ENCODE measurements at regions not wholly inside any gene's neighbourhood (a gene's known extent, or its start where the extent isn't known, plus 50 kb on each side); places are given as distances from the start of the nearest gene placed in this dataset.
"Not testable (repeated sequence)": the region's sequence is repeated elsewhere in the genome, so short reads cannot be mapped to it uniquely, and the experiment has no call there.

DNA sequence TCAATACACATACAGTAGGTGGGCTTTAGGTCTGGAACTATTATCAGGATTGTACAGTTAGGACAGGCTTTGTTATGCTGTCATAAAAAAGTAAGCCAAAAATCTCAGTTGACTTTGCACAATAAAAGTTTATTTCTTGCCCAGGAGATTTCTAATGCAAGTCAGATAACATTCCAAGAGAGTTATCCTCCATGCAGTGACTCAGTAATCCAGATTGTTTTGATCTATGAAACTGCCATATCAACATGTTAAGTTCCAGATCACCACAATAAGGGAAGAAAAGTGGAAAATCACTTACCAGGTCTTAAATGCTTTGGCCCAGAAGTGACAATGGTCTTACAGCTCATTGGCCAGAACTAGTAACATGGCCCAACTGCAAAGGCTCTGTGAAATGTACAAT, 636.2 kb upstream of the KLF12 start:
- DNase-seq = no peak

DNA sequence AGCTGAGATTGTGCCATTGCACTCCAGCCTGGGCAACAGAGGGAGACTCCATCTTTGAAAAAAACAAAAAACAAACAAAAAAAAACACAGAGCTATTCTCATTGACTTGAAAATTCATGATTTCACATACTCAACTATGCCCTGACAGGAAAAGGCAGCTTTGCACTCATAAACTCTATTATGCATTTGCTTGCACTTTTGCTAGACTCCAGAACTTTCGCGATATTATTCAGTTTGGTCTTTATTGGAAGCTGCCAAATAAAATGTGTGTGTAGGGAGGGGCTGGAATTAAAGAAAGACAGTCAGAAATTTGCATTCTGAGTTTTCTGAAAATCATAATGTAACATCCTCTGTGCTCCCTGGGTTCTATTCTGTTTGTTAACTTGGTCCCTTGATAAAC, 635.1 kb upstream of the KLF12 start:
- DNase-seq = no peak

DNA sequence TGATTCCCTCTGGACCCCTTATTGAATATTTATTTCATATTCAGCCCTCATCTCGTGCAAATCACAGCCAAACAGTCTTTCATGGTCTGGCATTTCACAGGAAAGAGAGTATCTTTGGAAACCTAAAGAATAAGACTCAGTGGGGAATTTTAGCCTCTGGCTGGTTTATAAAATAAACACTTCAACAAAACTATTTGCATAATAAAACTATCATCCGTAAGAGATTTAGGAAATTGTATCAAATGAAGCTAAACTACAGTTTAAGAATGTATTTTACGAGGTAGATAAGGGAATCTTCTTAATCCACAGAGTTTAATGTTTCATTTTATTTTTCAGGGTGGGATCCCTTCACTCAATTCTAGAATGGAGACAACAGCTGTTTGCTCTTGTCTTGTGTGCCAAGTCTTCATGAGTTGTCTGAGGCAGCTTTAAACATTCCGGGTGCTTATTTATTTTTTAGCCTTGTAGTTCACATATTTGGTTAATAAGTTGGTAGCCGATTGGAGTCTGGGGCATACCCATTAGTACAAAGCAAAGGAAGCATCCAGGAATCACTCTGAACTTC, 634.4 kb upstream of the KLF12 start:
- no peak for DNase-seq

DNA sequence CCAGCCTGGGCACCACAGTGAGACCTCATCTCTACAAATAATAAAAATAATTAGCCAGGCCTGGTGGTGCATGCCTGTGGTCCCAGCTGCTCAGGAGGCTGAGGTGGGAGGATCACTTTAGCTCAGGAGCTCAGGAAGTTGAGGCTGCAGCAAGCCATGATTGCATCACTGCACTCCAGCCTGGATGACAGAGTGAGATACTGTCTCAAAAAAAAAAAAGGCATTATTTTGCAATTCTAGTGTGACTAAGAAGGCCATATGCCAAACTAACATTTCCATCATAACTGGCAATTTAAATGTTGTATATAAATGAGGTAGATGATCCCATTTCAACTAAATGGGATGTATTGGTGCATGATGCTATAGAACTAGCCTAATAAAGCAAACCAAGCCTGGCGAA, 632.8 kb upstream of the KLF12 start:
- DNase-seq = no peak

DNA sequence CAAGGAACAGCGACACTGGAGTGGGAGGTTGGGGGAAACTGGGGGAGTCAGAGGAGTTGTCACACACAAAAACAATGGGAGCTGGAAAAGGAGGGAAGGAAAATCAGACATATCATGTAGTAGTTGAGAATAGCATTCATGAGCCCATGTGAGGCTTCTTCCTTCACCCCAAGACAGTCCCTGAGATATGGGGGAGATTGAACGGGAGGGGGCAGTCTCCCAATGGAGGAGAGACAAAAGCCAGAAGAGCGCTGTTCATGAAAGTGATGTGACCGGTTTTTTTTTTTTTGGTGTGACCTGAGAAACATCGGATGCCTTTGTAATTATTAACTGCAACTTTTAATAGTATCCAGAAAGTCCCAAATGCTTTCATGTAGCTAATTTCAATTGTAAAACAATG, 631.8 kb upstream of the KLF12 start:
- DNase-seq = no peak

DNA sequence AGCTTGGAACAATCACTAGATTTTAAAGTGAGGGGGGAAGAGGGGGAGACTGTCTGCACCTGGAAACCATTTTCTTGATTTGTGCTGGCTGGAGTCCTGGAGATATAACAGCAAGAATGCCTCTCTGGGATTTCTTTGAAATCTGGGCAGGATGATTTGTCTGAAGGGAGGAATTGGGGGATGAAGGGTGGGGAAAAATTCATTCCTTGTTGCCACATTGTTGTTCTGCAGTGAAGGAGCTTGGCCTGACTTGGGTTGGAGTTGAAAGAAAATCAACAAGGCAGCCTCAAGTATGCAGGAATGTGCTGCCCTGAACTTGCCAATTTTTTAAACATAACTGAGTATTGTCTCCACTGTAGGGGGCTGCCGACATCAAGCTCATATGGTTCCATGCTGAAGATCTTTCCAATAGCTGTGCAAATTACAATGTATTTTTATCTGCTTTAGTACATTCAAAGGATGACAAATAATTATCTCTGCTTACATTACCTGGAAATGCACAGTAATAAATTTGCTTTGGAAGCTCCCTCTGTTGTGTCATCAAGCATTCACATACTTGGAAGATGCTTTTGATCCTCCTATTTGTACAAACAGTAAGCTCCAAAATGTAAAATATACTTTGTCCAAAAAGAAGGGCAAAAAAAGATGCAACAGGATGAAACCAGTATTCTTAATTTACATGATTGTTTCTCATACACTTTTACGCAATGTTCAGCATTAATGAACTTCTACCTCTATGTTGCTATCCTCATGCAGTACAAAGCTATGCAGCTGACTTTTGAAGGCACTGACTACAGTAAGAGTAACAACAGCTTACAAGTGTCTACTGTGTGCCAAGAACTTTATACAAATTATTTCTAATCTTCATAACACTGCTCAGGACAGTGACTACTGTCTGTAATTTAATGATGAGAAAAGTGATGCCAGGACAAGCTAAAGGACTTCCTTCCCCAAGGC, 627.9 kb upstream of the KLF12 start:
- DNase-seq = no peak

DNA sequence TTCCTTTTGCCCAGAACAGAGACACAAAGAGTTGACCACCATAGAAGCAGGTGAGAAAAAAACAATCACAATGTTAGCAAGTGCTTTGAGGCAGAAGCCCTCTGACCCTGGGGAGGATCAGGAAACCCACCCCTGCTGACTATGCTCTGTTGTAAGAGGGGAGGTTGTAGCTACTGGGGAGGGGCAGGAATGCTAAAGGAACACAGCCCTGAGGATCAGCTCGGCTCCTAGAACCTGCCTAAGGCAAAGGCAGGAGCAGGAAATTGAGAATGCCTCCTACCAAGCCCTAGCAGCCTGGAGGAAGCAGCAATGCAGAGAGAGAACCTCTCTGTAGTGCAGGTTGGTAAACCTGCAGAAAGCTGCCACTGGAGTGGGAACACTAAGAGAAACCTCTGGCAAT, 624.0 kb upstream of the KLF12 start:
- no peak for DNase-seq

DNA sequence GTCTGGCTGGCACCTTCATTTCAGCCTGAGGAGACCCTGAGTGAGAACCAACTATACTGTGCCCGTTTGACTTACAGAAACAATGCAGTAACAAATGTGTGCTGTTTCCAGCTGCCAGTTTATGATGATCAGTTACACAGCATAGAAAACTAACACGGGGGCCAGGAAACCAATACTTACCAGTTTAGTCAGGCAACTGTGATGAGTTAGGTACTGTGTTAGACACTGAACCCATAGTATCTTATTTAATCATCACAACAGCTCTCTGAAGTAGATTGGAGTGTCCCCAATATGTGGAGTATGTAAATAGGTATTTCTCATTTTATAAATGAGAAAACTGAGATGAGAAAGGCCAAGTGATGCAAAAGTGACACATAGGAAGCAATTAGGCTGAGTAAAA, 620.9 kb upstream of the KLF12 start:
- no peak for DNase-seq

DNA sequence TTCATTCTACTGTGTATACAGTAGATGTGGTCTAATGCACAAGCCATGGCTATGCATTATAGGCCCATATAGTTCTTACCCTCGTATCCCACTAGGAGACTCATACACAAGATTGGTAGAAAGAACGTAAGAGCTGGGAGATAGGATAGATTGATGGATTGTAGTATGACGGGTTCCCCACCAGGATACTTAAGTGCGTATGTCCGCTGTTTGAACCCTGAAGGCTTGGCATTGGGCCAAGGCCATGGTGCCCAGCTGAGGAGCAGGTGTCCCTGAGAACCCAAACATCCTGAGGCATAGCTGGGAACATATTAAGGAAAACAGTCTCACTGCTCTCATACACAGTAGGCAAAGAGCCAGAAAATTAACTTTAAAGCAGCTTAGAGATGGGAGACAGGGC, 617.5 kb upstream of the KLF12 start:
- no peak for DNase-seq

DNA sequence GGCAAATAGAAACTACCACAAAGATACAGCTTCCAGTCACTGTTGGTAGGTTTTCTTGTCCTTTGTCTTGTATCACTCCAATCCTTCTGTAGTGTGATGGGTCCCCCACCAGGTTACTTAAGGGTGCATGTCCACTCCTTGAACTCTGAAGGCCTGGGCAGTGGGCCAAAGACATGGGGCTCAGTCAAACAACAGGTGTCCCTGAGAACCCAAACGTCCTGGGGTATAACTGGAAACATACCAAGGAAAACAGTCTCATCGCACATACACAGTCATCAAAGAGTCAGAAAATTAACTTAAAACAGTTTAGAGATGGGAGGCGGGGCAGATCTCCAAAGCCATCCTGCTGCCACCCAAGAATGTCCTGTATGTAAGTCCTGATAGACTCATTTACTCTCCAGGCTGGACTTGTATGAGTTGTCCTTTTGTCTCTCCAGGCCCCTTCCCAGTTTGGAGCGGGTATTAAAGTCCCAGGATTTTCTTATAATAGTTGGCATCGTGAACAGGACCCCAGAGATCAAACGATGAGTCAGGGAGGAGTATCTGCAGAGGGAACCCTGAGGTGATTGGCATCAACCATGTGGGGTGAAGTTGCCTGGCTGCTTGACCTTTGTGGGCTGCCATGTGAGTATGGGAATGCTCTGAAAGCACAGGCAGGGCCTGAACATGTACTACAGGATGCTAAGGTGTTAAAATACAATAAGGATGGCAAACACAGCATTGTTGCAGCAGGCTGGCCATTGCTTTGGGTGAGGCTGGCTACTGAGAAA, 613.2 kb upstream of the KLF12 start:
- no peak for DNase-seq

DNA sequence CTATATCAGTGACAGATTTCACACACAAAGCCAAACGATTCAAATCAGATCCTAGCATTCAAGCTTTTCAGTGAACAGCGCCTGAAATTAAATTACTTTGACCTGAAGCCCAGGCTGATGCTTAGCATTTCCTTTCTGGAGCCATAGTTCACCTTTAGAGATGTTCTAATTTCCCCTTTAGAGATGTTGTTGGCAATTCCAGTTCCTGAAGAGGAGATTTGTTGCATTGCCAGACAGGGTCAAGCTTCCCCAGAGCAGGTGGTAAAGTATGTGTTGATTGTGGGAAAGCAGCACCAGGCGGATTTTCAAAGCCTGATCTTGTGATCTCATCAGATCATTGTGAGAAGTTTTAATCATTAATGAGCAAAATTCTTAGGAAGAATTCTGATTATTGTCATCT, 609.8 kb upstream of the KLF12 start:
- DNase-seq = no peak

DNA sequence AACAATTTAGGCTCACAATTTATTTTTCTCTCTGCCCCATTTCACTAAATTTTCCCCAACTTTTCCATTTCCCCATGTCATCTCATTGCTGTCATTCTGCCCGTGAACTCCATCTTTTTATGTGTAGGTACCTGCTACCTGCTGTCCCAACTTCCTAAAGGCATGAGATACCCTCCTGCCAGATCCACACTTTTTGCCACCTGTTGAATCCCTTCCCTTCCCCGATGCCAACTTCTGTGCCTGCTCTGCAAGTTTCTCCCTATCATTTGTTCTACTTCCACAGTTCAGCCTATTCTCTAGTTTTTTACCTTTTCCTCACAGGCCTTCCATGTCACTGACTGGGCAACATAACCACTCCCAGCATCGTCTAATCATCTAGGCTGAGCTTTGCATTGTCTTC, 607.5 kb upstream of the KLF12 start:
- no peak for DNase-seq

DNA sequence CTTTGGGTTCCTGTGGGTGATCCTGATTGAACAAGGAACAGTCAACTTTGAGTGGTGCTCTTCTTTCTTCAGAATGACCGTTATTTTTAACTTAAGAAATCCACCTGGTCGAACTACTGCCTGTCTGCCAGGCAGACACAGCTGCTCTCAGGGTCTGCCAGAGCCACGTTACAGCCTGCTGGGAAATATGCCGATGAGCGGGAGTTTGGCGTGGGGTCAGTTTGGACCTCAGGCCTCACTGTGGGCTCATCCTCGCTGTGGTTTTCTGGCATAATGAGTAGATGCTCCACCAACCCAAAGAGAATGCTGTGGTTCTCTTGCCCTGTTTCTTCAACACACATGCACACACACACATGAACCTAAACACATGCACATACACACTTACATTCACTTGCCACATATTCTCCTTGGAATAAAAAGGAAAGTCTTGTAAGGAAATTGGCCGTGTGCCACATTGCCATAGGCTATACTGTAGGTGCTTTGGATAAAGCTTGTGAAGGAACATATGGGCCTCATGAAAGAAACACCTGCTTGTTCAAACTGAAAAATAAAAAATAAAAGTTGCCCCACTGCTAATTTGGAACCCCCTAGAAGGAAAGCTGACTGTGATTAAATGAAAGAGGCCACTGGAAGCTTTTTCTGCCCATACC, 598.7 kb upstream of the KLF12 start:
- DNase-seq = no peak

DNA sequence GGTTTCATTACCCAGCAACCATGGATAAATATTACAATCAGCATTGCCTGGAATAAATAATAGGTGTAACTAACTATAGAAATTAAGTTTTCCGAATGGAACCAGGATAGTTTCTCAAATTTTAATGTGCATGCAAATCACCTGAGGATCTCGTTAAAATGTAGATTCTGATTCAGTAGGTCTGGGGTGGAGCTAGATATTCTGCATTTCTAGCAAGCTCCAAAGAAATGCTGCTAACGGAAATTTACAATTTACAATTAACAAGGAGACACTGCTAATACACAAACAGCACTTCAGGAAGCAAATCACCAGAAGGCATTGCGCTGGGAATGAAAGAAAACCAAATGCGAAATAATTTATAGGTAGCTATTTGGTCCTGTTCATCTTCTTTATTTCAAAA, 597.5 kb upstream of the KLF12 start:
- no peak for DNase-seq

DNA sequence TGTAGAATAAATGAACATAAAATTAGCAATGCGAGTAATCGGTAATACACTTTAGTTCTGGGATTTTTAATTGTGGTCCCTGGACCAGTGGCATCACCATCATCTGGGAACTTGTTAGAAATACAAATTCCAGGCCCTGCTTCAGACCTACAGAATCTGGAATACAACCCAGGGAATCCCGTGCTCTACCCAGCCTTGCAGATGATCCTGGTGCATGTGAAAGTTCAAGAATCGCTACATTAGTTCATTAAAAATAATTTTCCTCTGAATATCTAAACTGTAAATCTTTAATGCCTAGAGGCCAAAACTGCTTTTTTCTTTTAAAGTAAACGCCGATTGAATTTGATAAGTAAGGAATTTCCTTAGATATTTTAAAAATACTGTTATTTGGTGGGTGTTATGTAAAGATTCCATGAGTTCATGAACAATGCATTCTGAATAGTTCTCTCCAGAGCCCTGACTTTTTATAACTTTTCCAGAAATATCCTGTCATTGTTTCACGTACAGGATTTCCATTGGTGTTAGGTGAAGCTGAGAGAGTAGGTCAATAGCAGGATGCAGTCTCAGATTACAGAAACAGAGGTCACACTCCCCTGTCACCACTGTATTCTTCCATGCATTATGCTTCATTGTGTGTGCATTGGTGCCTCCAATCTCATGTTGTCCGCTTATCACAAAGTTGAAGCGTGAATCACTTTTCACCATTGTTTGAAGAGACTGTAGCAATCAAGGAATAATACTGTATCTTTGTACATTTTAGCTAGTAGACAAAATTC, 596.5 kb upstream of the KLF12 start:
- no peak for DNase-seq

DNA sequence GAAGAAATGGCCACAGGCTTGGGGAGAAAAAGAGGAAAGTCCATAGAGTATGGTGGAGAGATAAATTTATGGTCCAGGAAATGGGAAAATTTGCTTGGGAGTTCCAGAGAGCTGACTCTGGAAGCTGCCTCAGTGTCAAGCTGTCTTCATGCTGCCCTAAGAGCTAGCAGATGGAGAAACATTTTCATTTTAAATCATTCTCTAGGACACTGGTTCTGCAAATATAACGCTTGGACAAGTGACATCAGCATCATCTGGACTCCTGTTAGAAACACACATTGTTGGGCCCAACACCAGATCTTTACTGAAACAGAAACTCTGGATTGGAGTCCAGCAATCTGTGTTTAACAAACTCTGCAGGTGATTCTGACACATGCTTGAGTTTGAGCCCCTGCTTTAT, 592.0 kb upstream of the KLF12 start:
- no peak for DNase-seq

DNA sequence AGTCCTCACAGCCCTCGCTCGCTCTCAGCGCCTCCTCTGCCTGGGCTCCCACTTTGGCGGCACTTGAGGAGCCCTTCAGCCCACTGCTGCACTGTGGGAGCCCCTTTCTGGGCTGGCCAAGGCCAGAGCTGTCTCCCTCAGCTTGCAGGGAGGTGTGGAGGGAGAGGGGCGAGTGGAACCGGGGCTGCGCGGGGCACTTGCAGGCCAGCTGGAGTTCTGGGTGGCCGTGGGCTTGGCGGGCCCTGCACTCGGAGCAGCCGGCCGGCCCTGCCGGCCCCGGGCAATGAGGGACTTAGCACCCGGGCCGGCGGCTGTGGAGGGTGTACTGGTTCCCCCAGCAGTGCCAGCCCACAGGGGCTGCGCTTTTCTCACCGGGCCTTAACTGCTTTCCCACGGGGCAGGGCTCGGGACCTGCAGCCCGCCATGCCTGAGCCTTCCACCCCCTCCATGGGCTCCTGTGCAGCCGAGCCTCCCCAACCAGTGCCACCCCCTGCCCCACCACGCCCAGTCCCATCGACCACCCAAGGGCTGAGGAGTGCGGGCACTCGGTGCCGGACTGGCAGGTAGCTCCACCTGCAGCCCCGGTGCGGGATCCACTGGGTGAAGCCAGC, 584.1 kb upstream of the KLF12 start:
- DNase-seq = not testable (repeated sequence)

DNA sequence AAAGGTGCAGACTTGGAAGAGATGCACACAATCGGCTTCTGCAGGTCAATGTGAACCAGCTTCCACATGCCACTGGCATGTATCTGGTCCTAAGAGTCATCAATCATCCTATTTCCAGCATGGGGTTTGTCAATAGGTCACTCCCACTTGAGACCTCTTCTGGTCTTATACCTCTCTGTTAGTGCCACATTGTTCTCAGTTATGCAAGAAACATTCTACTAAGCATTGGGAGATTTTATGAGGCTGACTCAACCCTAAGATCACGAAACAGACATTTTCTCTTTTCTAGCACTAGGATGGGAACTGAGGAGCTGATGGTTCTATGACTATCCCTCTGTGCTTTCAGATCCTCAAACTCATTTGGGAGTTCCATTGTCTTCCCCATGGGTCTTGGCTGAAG, 581.5 kb upstream of the KLF12 start:
- no peak for DNase-seq

DNA sequence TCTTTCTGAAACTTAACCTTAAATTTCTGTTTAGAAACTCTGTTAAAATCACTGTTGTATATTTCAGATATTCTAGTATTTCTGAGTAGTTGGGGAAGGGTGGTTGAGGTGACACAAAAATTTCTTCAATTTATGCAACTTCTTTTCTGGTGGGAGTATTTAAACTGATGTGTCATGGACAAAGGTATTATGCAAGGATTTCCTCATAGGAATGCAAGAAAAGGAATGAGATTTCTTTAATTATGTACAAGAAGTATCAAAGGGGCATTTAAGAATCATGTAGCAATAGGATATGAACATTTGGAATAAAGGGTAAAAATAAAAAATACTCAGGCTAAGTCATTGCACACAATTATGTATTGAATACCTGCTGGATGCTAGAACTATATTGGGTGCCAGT, 575.8 kb upstream of the KLF12 start:
- no peak for DNase-seq

DNA sequence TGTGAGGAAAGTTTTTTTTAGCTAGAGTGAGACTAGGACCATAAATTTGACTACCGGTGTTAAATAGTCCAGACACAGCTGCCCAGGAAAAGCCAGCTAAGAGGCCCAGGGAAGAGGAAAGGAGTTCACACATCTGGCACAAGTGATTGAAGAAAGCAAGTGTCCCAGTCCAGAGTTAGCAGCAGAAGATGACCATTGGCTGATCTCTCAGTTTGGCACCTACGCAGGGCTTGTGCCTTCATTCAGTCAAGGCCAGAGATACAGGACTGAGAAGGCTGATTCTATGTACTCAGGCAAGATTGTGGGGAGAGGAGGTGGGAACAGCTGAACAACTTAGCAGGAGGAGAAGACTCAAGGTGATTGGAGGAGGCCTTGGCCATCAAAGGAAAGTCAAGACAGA, 575.0 kb upstream of the KLF12 start:
- no peak for DNase-seq

DNA sequence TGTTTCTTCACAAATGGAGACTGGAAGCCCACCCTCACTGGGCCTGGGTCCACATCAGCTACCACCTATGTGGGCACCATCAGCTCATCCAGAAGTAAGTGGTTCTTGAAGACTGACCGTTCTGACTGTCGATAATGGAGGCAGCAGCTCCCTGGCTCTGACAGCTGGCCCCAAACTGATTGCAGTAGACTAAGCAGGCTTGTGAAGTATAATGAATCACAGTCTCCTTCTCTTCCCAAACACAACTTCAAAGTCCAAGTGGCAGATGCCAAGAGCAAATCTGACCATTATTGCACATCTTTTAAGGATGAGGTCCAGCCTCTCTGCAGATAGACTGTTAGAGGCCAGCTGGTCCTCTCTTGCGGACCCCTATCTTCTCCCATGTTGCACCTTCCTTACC, 574.4 kb upstream of the KLF12 start:
- no peak for DNase-seq

DNA sequence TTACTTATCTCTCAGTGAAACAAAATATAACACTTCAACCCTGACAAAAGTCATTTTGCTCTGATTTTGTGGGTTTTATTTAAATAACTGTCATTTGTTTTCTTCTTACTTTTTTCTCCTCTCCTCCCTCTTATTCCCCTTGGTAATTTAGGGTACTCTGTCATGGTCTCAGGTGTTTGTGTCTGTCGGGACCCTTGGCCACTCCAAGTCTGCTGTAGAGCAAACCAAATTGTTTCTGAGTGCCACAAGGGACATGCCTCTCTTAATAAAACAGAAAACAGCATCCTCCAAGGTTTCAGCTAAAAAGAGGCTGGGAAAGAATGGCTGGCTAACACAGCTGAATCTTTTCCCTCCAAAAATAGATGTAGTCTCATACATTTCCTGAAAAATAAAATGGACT, 573.1 kb upstream of the KLF12 start:
- no peak for DNase-seq

All from stimulated activated CD4-positive, alpha-beta T cell treated with anti-CD3 and anti-CD28 coated beads, Interleukin-1b, Interleukin-23, amount 100 ng/mL, for 48 hours (primary cell).